Ovary (tissue), 7 donors: ENCODE measurements at regions not wholly inside any gene's neighbourhood (a gene's known extent, or its start where the extent isn't known, plus 50 kb on each side); places are given as distances from the start of the nearest gene placed in this dataset.

Experiments
- DNase-seq, 5 donors: peaks; one replicate each; pipeline ENCODE4 v3.0.0-alpha.2; 2019 to 2020
- H3K27ac ChIP-seq, 2 donors: fragments of 200-600 bp; one replicate each; pipeline versions ENCODE4 v1.5.1 to v1.8.0; 2019 to 2022
- H3K27me3 ChIP-seq: fragments of 200-600 bp; one replicate; pipeline ENCODE4 v1.8.0; 2022
- H3K36me3 ChIP-seq: fragments of 200-600 bp; sonication (generic); one replicate; pipeline ENCODE4 v1.5.1; 2019
- H3K4me1 ChIP-seq: one replicate; pipeline ENCODE4 v1.8.1; 2013; ENCODE audit warnings: mild to moderate bottlenecking, moderate library complexity; ENCODE audit not compliant: insufficient read depth
- H3K4me3 ChIP-seq: fragments of 200-600 bp; sonication (generic); one replicate; pipeline ENCODE4 v1.5.1; 2017
- H3K9me3 ChIP-seq, 2 donors: fragments of 200-600 bp in 1 of 2; sonication (generic) in 1 of 2; one replicate each; pipeline versions ENCODE4 v1.5.1 to v1.8.1; 2013 to 2019; ENCODE audit warnings: mild to moderate bottlenecking in 1 of 2, moderate library complexity in 1 of 2
- CTCF ChIP-seq, 3 donors: fragments of 450-650 bp in 2 of 3; fragments of 200-600 bp in 1 of 3; IDR thresholded peaks; one replicate each; pipeline versions ENCODE4 v1.5.1 to v1.8.0; 2016 to 2022; ENCODE audit warnings: antibody characterized with exemption in 3 of 3, mild to moderate bottlenecking in 1 of 3
- EP300 ChIP-seq: sonication (generic); formaldehyde crosslinking; IDR thresholded peaks from one replicate; pipeline ENCODE4 v1.6.1; 2017; ENCODE audit warnings: antibody characterized with exemption
- POLR2A ChIP-seq: fragments of 450-650 bp; IDR thresholded peaks from one replicate; pipeline ENCODE4 v1.6.1; 2017; ENCODE audit warnings: antibody characterized with exemption, mild to moderate bottlenecking, moderate library complexity
- WGBS, 3 donors: extraction: QIAGEN DNeasy Blood & Tissue Kit in 1 of 3; methylation state at CpG; one replicate each; pipeline versions ENCODE4 v1.1.5 to v1.1.7; 2013 to 2017; 5-methylcytosine and 5-hydroxymethylcytosine counted together
- intact Hi-C, 4 donors: fragments of 100-400 bp; cut with DNase I; formaldehyde crosslinking; loops; one replicate each; pipeline versions ENCODE4 v1.11.0 to v1.15.1; 2022 to 2023
- donor health status: DM: no; HTN: no; CAD: no; lungs with moderate emphysema.
- donor health status: DM: no; HTN: no; CAD: no.
- donor health status: Bipolar disorder and iron deficiency.
- donor health status: DM: no; HTN: no; CAD: no.
- donor health status: DM: yes; HTN: yes; CAD: no.

DNA sequence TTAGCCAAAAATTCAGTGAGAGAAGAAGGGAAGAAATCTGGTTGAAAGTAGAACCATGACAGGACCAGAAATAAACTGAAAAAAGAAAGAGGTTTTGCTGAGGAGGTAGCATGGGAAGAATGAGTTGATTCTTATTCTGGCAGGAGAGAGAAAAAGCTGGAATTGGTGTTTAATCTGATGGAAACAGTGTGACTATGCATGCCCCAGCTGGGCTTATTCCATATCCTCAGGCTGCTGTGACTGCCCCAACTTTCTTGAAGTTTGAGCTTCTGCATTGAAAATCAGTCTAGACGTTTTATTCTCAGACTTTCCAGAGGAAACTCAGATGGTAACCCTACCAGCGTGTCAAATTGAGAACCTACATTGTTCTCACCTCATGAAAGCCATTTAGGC is 352.5 kb upstream of the DCBLD2 start:
- no peak for DNase-seq
- H3K4me3 ChIP-seq = no peak overlapping the region
- TF ChIP-seq CTCF (IDR thresholded peaks at IDR 0.05) (no peak), EP300 (no peak), POLR2A (no peak)
- intact Hi-C loops = no loop called here
- no peaks in the 10 kb centered on the region for H3K27me3 ChIP-seq
- no peaks in the 10 kb centered on the region for H3K9me3 ChIP-seq
- H3K36me3 ChIP-seq = no peaks in the 10 kb centered on the region
- 59 to 78% (median 67%) methylated on average over 2 of the region's 2 CpGs for WGBS, 3 donors
- H3K27ac ChIP-seq = no peak overlapping the region
- H3K4me1 ChIP-seq = no peaks in the 10 kb centered on the region

DNA sequence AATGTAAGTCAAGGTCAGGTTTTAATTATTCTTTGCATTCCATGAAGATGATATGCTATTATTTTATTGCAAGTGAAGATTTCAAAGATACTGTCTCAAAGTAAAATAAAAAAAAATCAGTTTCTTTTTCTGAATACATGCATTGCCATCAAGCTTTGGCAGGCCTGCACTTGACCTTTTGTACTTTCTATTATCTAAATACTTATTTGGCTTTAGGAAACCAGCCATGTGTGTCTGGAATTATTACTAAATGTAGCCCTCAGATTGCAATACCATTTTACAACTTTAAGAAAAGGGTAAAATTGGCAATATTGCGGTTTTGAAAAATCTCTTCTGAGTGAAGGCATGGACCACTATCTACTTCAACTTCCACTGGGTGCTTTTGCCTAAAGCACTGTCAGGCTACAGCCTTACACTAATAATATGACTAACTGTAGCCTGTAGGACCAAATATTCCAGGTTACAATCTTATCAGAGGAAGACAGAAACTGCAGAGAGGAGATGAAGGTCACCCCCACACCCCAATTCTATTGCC is 349.4 kb upstream of the DCBLD2 start:
- H3K4me1 ChIP-seq = no peaks in the 10 kb centered on the region
- no peaks in the 10 kb centered on the region for H3K9me3 ChIP-seq
- WGBS, 3 donors = 55 to 62% (median 57%) methylated on average over 1 of the region's 1 CpG
- no peaks in the 10 kb centered on the region for H3K36me3 ChIP-seq
- TF ChIP-seq CTCF (IDR thresholded peaks at IDR 0.05) (no peak), POLR2A (no peak), EP300 (no peak)
- intact Hi-C loops = no loop called here
- H3K4me3 ChIP-seq = no peak overlapping the region
- no peaks in the 10 kb centered on the region for H3K27me3 ChIP-seq
- H3K27ac ChIP-seq = no peak overlapping the region
- DNase-seq = no peak

- Histone ChIP-seq H3K4me3 (no peak overlapping the region), H3K9me3 (no peaks in the 10 kb centered on the region), H3K4me1 (no peaks in the 10 kb centered on the region), H3K27me3 (no peaks in the 10 kb centered on the region), H3K27ac (no peak overlapping the region), H3K36me3 (no peaks in the 10 kb centered on the region)
- intact Hi-C loops = no loop called here
- no peak for DNase-seq
- no peak for TF ChIP-seq EP300
- no peak for TF ChIP-seq CTCF (IDR thresholded peaks at IDR 0.05)
- TF ChIP-seq POLR2A = no peak
- 67 to 86% (median 76%) methylated on average over 4 of the region's 4 CpGs for WGBS, 3 donors
Observed at GRCh38 chr3:99250272-99250671, 348.8 kb upstream of the DCBLD2 start.

DNA sequence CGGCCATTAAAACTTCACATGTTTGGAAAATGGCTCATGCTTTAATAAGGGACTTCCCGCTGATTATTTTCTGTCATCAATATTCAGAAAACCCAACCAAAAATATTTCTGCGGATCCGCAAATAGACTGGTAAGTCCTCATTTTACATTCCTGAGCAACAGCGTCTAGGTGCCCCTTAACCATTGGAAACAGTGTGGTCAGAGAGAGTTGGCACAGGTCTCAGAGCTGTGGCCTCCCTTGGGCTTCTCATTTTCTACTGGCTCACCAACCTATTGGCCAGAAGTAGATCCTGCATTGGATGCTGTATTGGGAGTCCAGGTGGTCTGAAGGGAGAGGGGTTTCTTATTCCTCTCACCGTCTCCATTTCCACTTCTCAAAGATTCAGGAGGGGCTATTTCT is 348.1 kb upstream of the DCBLD2 start:
- Histone ChIP-seq H3K36me3 (no peaks in the 10 kb centered on the region), H3K9me3 (no peaks in the 10 kb centered on the region), H3K27me3 (no peaks in the 10 kb centered on the region), H3K27ac (no peak overlapping the region), H3K4me1 (no peaks in the 10 kb centered on the region), H3K4me3 (no peak overlapping the region)
- TF ChIP-seq POLR2A (no peak), CTCF (IDR thresholded peaks at IDR 0.05) (no peak), EP300 (no peak)
- 90 to 96% (median 95%) methylated on average over 6 of the region's 6 CpGs for WGBS, 3 donors
- DNase-seq = no peak
- intact Hi-C loops = no loop called here
